GM19438 (cell line): ENCODE measurements at regions not wholly inside any gene's neighbourhood (a gene's known extent, or its start where the extent isn't known, plus 50 kb on each side); places are given as distances from the start of the nearest gene placed in this dataset.
"Not testable (repeated sequence)": the region's sequence is repeated elsewhere in the genome, so short reads cannot be mapped to it uniquely, and the experiment has no call there.

Experiments used
- ATAC-seq: cut with Tn5 transposase; IDR thresholded peaks from one replicate; pipeline ENCODE4 v1.9.1; 2021; ENCODE audit warnings: low read depth; ENCODE audit not compliant: unreplicated experiment

GRCh38 chr3:194938845-194939531 is 253.3 kb downstream of the FAM43A start:
- ATAC-seq, result no peak

- ATAC-seq, result no peak
Measured at GRCh38 chr3:194939532-194939909, 253.8 kb downstream of the FAM43A start.

- ATAC-seq, result no peak
Measured at GRCh38 chr3:194939949-194940770, 254.5 kb downstream of the FAM43A start.

GRCh38 chr3:194941360-194941955 is 255.8 kb downstream of the FAM43A start:
- ATAC-seq, result no peak

GRCh38 chr3:194941956-194942511 is 256.4 kb downstream of the FAM43A start:
- ATAC-seq, result no peak

GRCh38 chr3:194944526-194944925 is 258.8 kb downstream of the FAM43A start:
- no peak for ATAC-seq

- no peak for ATAC-seq
Measured at GRCh38 chr3:194945508-194945907, 259.8 kb downstream of the FAM43A start.

- no peak for ATAC-seq
Measured at GRCh38 chr3:194946091-194946490, 260.4 kb downstream of the FAM43A start.

- ATAC-seq, result no peak
Measured at GRCh38 chr3:194949592-194949991, 263.9 kb downstream of the FAM43A start.

- no peak for ATAC-seq
Measured at GRCh38 chr3:194950906-194951628, 265.4 kb downstream of the FAM43A start.

GRCh38 chr3:194951629-194951920 is 265.9 kb downstream of the FAM43A start:
- ATAC-seq, result not testable (repeated sequence)

GRCh38 chr3:194951931-194952582 is 266.4 kb downstream of the FAM43A start:
- ATAC-seq, result no peak

- no peak for ATAC-seq
Measured at GRCh38 chr3:194952841-194953241, 267.2 kb downstream of the FAM43A start.

GRCh38 chr3:194953291-194953690 is 267.6 kb downstream of the FAM43A start:
- ATAC-seq, result no peak

GRCh38 chr3:194955546-194955945 is 269.9 kb downstream of the FAM43A start:
- no peak for ATAC-seq

- no peak for ATAC-seq
Measured at GRCh38 chr3:194955979-194956696, 270.5 kb downstream of the FAM43A start.

- ATAC-seq, result no peak
Measured at GRCh38 chr3:194956697-194957396, 271.2 kb downstream of the FAM43A start.

GRCh38 chr3:194957743-194958240 is 272.1 kb downstream of the FAM43A start:
- ATAC-seq, result no peak

GRCh38 chr3:194959217-194959616 is 273.5 kb downstream of the FAM43A start:
- no peak for ATAC-seq
